Neural cell (in vitro differentiated cells): ENCODE measurements at regions not wholly inside any gene's neighbourhood (a gene's known extent, or its start where the extent isn't known, plus 50 kb on each side); places are given as distances from the start of the nearest gene placed in this dataset.

Experiments used
- H2AFZ ChIP-seq: fragments of 200-600, 300-800 bp; sonication (generic), shearing (Covaris generic); 2 replicates; pipeline ENCODE4 v1.6.0; 2014; ENCODE audit warnings: low read depth, mild to moderate bottlenecking, antibody characterized with exemption, low read length, moderate library complexity
- H3F3A ChIP-seq: fragments of 200-600 bp; shearing (Covaris generic); 2 replicates; pipeline ENCODE4 v1.6.1; 2016; ENCODE audit warnings: mild to moderate bottlenecking, moderate library complexity, mixed read lengths, antibody characterized with exemption, low read length; ENCODE audit not compliant: insufficient read depth, poor library complexity, severe bottlenecking
- H3K27ac ChIP-seq: fragments of 200-600, 300-800 bp; sonication (generic), shearing (Covaris generic); 2 replicates; pipeline ENCODE4 v1.5.1; 2014; ENCODE audit warnings: mild to moderate bottlenecking, low read length, moderate library complexity
- H3K27me3 ChIP-seq: fragments of 300-800, 200-600 bp; sonication (generic), shearing (Covaris generic); 2 replicates; pipeline ENCODE4 v1.6.0; 2014; ENCODE audit warnings: mild to moderate bottlenecking, low read depth, low read length, moderate library complexity; ENCODE audit not compliant: insufficient read depth
- H3K36me3 ChIP-seq: fragments of 300-800, 200-600 bp; sonication (generic), shearing (Covaris generic); 2 replicates; pipeline ENCODE4 v1.5.1; 2014; ENCODE audit warnings: mild to moderate bottlenecking, antibody characterized with exemption, low read length, moderate library complexity; ENCODE audit not compliant: insufficient read depth
- H3K4me2 ChIP-seq: fragments of 300-800, 200-600 bp; sonication (generic), shearing (Covaris generic); 2 replicates; pipeline ENCODE4 v1.6.0; 2014; ENCODE audit warnings: mild to moderate bottlenecking, low read length
- H3K4me3 ChIP-seq: fragments of 300-800, 200-600 bp; sonication (generic), shearing (Covaris generic); 2 replicates; pipeline ENCODE4 v1.5.1; 2014; ENCODE audit warnings: mild to moderate bottlenecking, low read length, moderate library complexity
- H3K79me2 ChIP-seq: fragments of 200-600 bp; shearing (Covaris generic); replicated peaks from 2 replicates; pipeline ENCODE4 v1.6.0; 2014; ENCODE audit warnings: mild to moderate bottlenecking, low read length, moderate library complexity; ENCODE audit not compliant: insufficient read depth
- H3K9ac ChIP-seq: fragments of 300-800, 200-600 bp; sonication (generic), shearing (Covaris generic); 2 replicates; pipeline ENCODE4 v1.6.1; 2016; ENCODE audit warnings: mild to moderate bottlenecking, low read length, mixed read lengths
- H3K9me2 ChIP-seq: fragments of 200-600 bp; shearing (Covaris generic); 2 replicates; pipeline ENCODE4 v1.6.1; 2016; ENCODE audit warnings: mild to moderate bottlenecking, low read length, mixed read lengths; ENCODE audit not compliant: insufficient read depth
- H3K9me3 ChIP-seq: fragments of 200-600, 300-800 bp; sonication (generic), shearing (Covaris generic); 2 replicates; pipeline ENCODE4 v1.6.1; 2016; ENCODE audit warnings: mild to moderate bottlenecking, mixed run types, low read length, moderate library complexity, mixed read lengths
- H4K20me1 ChIP-seq: fragments of 200-600 bp; shearing (Covaris generic); 2 replicates; pipeline ENCODE4 v1.6.1; 2016; ENCODE audit warnings: mild to moderate bottlenecking, mixed run types; ENCODE audit not compliant: insufficient read depth
- EP300 ChIP-seq: fragments of 450-650 bp; conservative IDR thresholded peaks from 2 replicates; pipeline ENCODE4 v1.6.1; 2014; ENCODE audit warnings: antibody characterized with exemption, mild to moderate bottlenecking, moderate library complexity; ENCODE audit not compliant: poor library complexity, severe bottlenecking
- EZH2 ChIP-seq: fragments of 200-600, 300-800 bp; shearing (Covaris generic), sonication (generic); IDR thresholded peaks from 2 replicates; pipeline ENCODE4 v1.6.1; 2014; ENCODE audit warnings: antibody characterized with exemption, low read length, borderline replicate concordance, mild to moderate bottlenecking; ENCODE audit not compliant: insufficient read depth, poor library complexity, severe bottlenecking
- MXI1 ChIP-seq: fragments of 450-650 bp; conservative IDR thresholded peaks from 2 replicates; pipeline ENCODE4 v1.6.1; 2014; ENCODE audit warnings: antibody characterized with exemption, mild to moderate bottlenecking; ENCODE audit not compliant: poor library complexity, severe bottlenecking
- POLR2AphosphoS5 ChIP-seq: IDR thresholded peaks from 2 replicates; pipeline ENCODE4 v1.6.1; 2012
- RAD21 ChIP-seq: fragments of 450-650 bp; conservative IDR thresholded peaks from 2 replicates; pipeline ENCODE4 v1.6.1; 2014; ENCODE audit warnings: antibody characterized with exemption, mild to moderate bottlenecking, moderate library complexity
- SMC3 ChIP-seq: fragments of 450-650 bp; conservative IDR thresholded peaks from 2 replicates; pipeline ENCODE4 v1.6.1; 2014; ENCODE audit warnings: antibody characterized with exemption, mild to moderate bottlenecking, moderate library complexity; ENCODE audit not compliant: poor library complexity
- TAF1 ChIP-seq: IDR thresholded peaks from 2 replicates; pipeline ENCODE4 v1.6.1; 2012; ENCODE audit warnings: low read depth
- TF ChIP-seq, protein P1 (sequence below): IDR thresholded peaks from 2 replicates; pipeline ENCODE4 v1.6.1; 2012; ENCODE audit warnings: borderline replicate concordance
- TF ChIP-seq, protein P2 (sequence below): fragments of 450-650 bp; IDR thresholded peaks from 2 replicates; pipeline ENCODE4 v1.5.1; 2014; ENCODE audit warnings: antibody characterized with exemption, mild to moderate bottlenecking, moderate library complexity; ENCODE audit not compliant: poor library complexity, severe bottlenecking

DNA sequence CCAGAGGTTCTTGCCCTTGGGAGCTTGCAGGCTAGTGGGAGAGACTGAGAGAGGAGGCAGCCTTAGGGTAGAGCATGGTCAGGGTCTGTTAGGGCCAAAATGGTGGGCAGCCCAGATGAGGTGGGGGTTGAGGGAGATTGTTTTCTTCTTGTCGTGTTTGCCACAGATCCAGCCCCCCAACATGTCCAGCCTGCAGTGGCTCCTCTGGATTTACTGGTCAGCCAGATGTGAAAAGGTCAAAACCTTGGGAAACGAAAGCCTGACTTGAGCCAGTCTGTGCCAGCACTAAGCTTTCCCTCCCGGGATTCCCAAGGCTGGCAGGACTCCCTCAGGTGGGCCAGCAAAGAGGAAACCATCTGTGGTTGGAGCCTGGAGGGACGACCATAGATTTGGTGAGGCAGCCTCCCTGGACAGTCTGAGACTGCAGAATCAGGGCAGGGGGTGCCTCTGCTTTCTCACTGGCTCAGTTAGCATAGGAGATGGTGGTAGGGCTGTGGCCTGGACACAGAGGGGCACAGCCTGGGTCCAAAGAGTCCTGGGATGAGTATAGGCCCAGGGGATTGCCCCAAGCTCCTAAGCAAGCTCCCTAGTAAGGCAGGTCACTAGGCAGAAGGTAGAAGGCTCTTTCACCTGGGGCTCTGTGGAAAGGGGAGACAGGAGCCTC, 51.2 kb upstream of the PRR23C start:
- Histone ChIP-seq H4K20me1 (no peaks in the 10 kb centered on the region), H3K27ac (no peak overlapping the region), H3K36me3 (no peaks in the 10 kb centered on the region), H3K4me3 (no peak overlapping the region), H2AFZ (no peak overlapping the region), H3K4me2 (no peak overlapping the region), H3K9me3 (no peaks in the 10 kb centered on the region), H3K27me3 (no peaks in the 10 kb centered on the region), H3F3A (no peaks in the 10 kb centered on the region), H3K79me2 (no peaks in the 10 kb centered on the region), H3K9ac (no peak overlapping the region), H3K9me2 (no peaks in the 10 kb centered on the region)
- no peak for TF ChIP-seq TAF1
- no peak for TF ChIP-seq MXI1
- TF ChIP-seq RAD21 = no peak
- TF ChIP-seq SMC3 = no peak
- TF ChIP-seq, protein P1, sequence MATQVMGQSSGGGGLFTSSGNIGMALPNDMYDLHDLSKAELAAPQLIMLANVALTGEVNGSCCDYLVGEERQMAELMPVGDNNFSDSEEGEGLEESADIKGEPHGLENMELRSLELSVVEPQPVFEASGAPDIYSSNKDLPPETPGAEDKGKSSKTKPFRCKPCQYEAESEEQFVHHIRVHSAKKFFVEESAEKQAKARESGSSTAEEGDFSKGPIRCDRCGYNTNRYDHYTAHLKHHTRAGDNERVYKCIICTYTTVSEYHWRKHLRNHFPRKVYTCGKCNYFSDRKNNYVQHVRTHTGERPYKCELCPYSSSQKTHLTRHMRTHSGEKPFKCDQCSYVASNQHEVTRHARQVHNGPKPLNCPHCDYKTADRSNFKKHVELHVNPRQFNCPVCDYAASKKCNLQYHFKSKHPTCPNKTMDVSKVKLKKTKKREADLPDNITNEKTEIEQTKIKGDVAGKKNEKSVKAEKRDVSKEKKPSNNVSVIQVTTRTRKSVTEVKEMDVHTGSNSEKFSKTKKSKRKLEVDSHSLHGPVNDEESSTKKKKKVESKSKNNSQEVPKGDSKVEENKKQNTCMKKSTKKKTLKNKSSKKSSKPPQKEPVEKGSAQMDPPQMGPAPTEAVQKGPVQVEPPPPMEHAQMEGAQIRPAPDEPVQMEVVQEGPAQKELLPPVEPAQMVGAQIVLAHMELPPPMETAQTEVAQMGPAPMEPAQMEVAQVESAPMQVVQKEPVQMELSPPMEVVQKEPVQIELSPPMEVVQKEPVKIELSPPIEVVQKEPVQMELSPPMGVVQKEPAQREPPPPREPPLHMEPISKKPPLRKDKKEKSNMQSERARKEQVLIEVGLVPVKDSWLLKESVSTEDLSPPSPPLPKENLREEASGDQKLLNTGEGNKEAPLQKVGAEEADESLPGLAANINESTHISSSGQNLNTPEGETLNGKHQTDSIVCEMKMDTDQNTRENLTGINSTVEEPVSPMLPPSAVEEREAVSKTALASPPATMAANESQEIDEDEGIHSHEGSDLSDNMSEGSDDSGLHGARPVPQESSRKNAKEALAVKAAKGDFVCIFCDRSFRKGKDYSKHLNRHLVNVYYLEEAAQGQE = no peak
- TF ChIP-seq, protein P2, sequence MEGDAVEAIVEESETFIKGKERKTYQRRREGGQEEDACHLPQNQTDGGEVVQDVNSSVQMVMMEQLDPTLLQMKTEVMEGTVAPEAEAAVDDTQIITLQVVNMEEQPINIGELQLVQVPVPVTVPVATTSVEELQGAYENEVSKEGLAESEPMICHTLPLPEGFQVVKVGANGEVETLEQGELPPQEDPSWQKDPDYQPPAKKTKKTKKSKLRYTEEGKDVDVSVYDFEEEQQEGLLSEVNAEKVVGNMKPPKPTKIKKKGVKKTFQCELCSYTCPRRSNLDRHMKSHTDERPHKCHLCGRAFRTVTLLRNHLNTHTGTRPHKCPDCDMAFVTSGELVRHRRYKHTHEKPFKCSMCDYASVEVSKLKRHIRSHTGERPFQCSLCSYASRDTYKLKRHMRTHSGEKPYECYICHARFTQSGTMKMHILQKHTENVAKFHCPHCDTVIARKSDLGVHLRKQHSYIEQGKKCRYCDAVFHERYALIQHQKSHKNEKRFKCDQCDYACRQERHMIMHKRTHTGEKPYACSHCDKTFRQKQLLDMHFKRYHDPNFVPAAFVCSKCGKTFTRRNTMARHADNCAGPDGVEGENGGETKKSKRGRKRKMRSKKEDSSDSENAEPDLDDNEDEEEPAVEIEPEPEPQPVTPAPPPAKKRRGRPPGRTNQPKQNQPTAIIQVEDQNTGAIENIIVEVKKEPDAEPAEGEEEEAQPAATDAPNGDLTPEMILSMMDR = no peak
- no peak for TF ChIP-seq EZH2
- no peak for TF ChIP-seq EP300
- TF ChIP-seq POLR2AphosphoS5 = no peak

DNA sequence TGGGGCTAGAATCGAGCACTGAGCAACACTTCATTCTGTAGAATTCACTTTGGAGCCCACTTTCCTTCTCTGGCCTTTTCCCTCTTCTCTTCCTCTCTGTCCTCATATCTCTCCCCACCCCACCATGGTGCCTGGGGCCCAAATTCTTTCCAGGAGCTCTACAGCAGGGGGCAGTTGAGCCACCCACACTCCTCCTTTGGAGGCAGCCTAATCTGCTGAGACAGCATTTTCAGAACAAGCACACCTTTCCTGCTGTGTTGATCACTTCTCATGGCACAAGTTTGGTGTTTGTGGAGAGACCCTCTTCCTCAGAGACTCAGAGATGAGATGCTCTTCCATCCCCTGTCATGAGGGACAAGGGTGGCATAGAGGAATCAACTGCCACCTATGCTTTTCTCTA, 52.0 kb upstream of the PRR23C start:
- H4K20me1 ChIP-seq = no peaks in the 10 kb centered on the region
- H3F3A ChIP-seq = no peaks in the 10 kb centered on the region
- no peaks in the 10 kb centered on the region for H3K36me3 ChIP-seq
- no peak overlapping the region for H3K4me2 ChIP-seq
- H3K27ac ChIP-seq = no peak overlapping the region
- no peaks in the 10 kb centered on the region for H3K9me3 ChIP-seq
- H2AFZ ChIP-seq = no peak overlapping the region
- no peaks in the 10 kb centered on the region for H3K27me3 ChIP-seq
- H3K9me2 ChIP-seq = no peaks in the 10 kb centered on the region
- H3K4me3 ChIP-seq = no peak overlapping the region
- no peak overlapping the region for H3K9ac ChIP-seq
- TF ChIP-seq SMC3 = no peak
- no peak for TF ChIP-seq MXI1
- TF ChIP-seq TAF1 = no peak
- TF ChIP-seq, protein P1 = no peak
- TF ChIP-seq, protein P2 = no peak
- no peak for TF ChIP-seq POLR2AphosphoS5
- no peak for TF ChIP-seq EP300
- no peak for TF ChIP-seq EZH2
- TF ChIP-seq RAD21 = no peak
- no peaks in the 10 kb centered on the region for H3K79me2 ChIP-seq
